GM20000 (cell line): ENCODE measurements at regions not wholly inside any gene's neighbourhood (a gene's known extent, or its start where the extent isn't known, plus 50 kb on each side); places are given as distances from the start of the nearest gene placed in this dataset.
"Not testable (repeated sequence)": the region's sequence is repeated elsewhere in the genome, so short reads cannot be mapped to it uniquely, and the experiment has no call there.

Experiments used
- DNase-seq: peaks from one replicate; pipeline ENCODE4 v3.0.0; 2012; ENCODE audit warnings: low spot score
- CTCF ChIP-seq: IDR thresholded peaks from 2 replicates; pipeline ENCODE4 v1.5.1; 2012; ENCODE audit warnings: mild to moderate bottlenecking, control low read depth; ENCODE audit errors: extremely low read depth, missing control alignments

- TF ChIP-seq CTCF, result no peak
- no peak for DNase-seq
These were observed 370.2 kb upstream of the CHORDC1 start for GRCh38 chr11:90593099-90593498.

GRCh38 chr11:90590286-90590685, 367.4 kb upstream of the CHORDC1 start:
- no peak for DNase-seq
- TF ChIP-seq CTCF, result no peak

GRCh38 chr11:90589735-90590134, 366.9 kb upstream of the CHORDC1 start:
- no peak for TF ChIP-seq CTCF
- no peak for DNase-seq

GRCh38 chr11:90587896-90588295, 365.0 kb upstream of the CHORDC1 start:
- TF ChIP-seq CTCF, result no peak

GRCh38 chr11:90585491-90585890, 362.6 kb upstream of the CHORDC1 start:
- DNase-seq, result no peak
- no peak for TF ChIP-seq CTCF

More at GRCh38 chr11:90587896-90588295, 365.0 kb upstream of the CHORDC1 start:
- no peak for DNase-seq

- DNase-seq, result not testable (repeated sequence)
These were observed 360.1 kb upstream of the CHORDC1 start for GRCh38 chr11:90582999-90583398.

- TF ChIP-seq CTCF, result no peak
These were observed 341.7 kb upstream of the CHORDC1 start for GRCh38 chr11:90564531-90564930.

GRCh38 chr11:90558328-90558865, 335.5 kb upstream of the CHORDC1 start:
- TF ChIP-seq CTCF, result no peak
- no peak for DNase-seq

More at GRCh38 chr11:90564531-90564930, 341.7 kb upstream of the CHORDC1 start:
- DNase-seq, result no peak
